BLaER1 (cell line): ENCODE measurements at regions not wholly inside any gene's neighbourhood (a gene's known extent, or its start where the extent isn't known, plus 50 kb on each side); places are given as distances from the start of the nearest gene placed in this dataset.
"Not testable (repeated sequence)": the region's sequence is repeated elsewhere in the genome, so short reads cannot be mapped to it uniquely, and the experiment has no call there.

Experiments
- H3K27ac ChIP-seq: shearing (Covaris generic); formaldehyde crosslinking; 2 replicates; pipeline ENCODE4 v1.8.1; 2022
- H3K27me3 ChIP-seq: shearing (Covaris generic); formaldehyde crosslinking; 2 replicates; pipeline ENCODE4 v1.8.1; 2022
- H3K36me3 ChIP-seq: shearing (Covaris generic); formaldehyde crosslinking; 2 replicates; pipeline ENCODE4 v1.8.1; 2022
- H3K4me1 ChIP-seq: shearing (Covaris generic); formaldehyde crosslinking; 2 replicates; pipeline ENCODE4 v1.8.1; 2022
- H3K4me2 ChIP-seq: shearing (Covaris generic); formaldehyde crosslinking; 2 replicates; pipeline ENCODE4 v1.8.1; 2022
- H3K4me3 ChIP-seq: shearing (Covaris generic); formaldehyde crosslinking; 2 replicates; pipeline ENCODE4 v1.8.1; 2022
- H3K9ac ChIP-seq: shearing (Covaris generic); formaldehyde crosslinking; 2 replicates; pipeline ENCODE4 v1.8.1; 2022
- H3K9me3 ChIP-seq: shearing (Covaris generic); formaldehyde crosslinking; 2 replicates; pipeline ENCODE4 v1.8.1; 2022
- H4K20me1 ChIP-seq: shearing (Covaris generic); formaldehyde crosslinking; 2 replicates; pipeline ENCODE4 v1.8.1; 2022
- Cebpa-rat ChIP-seq: shearing (Covaris generic); IDR thresholded peaks from 2 replicates; pipeline ENCODE4 v1.8.1; 2022

- Histone ChIP-seq H4K20me1 (no peaks in the 10 kb centered on the region), H3K9ac (peak overlapping the region; percentile 58), H3K9me3 (peaks cover 3% of the 10 kb centered on the region; the same call in 1 of the 2 replicates), H3K4me1 (peaks cover 6% of the 10 kb centered on the region), H3K27ac (peak overlapping the region; percentile 75), H3K27me3 (no peaks in the 10 kb centered on the region), H3K36me3 (no peaks in the 10 kb centered on the region), H3K4me3 (peak overlapping the region; percentile 49), H3K4me2 (peak overlapping the region; percentile 72)
- TF ChIP-seq Cebpa-rat = peak; percentile 35; the same call in 1 of the 2 replicates
Observed at GRCh38 chr1:208988811-208989222, 594.7 kb upstream of the CAMK1G start.

GRCh38 chr1:208990456-208990855 is 593.1 kb upstream of the CAMK1G start:
- no peak overlapping the region for H3K4me3 ChIP-seq
- peaks cover 6% of the 10 kb centered on the region for H3K4me1 ChIP-seq
- no peak for TF ChIP-seq Cebpa-rat
- no peaks in the 10 kb centered on the region for H3K27me3 ChIP-seq
- no peaks in the 10 kb centered on the region for H3K36me3 ChIP-seq
- peaks cover 3% of the 10 kb centered on the region; the same call in 1 of the 2 replicates for H3K9me3 ChIP-seq
- no peaks in the 10 kb centered on the region for H4K20me1 ChIP-seq
- H3K9ac ChIP-seq = no peak overlapping the region
- no peak overlapping the region for H3K27ac ChIP-seq
- no peak overlapping the region for H3K4me2 ChIP-seq

- H3K9ac ChIP-seq, H4K20me1 ChIP-seq, H3K4me2 ChIP-seq, H3K4me1 ChIP-seq, H3K4me3 ChIP-seq, H3K27me3 ChIP-seq, H3K9me3 ChIP-seq, H3K27ac ChIP-seq, H3K36me3 ChIP-seq: not testable (repeated sequence)
Observed at GRCh38 chr1:208997053-208997452, 586.5 kb upstream of the CAMK1G start.

GRCh38 chr1:208997726-208998312 is 585.7 kb upstream of the CAMK1G start:
- Histone ChIP-seq H3K9ac (no peak overlapping the region), H3K36me3 (no peaks in the 10 kb centered on the region)
- TF ChIP-seq Cebpa-rat = no peak

GRCh38 chr1:209008586-209008985 is 574.9 kb upstream of the CAMK1G start:
- TF ChIP-seq Cebpa-rat = no peak
- Histone ChIP-seq H3K36me3 (no peaks in the 10 kb centered on the region), H3K4me1 (no peaks in the 10 kb centered on the region), H3K4me2 (no peak overlapping the region), H4K20me1 (no peaks in the 10 kb centered on the region), H3K9ac (no peak overlapping the region), H3K27me3 (no peaks in the 10 kb centered on the region), H3K4me3 (no peak overlapping the region), H3K27ac (no peak overlapping the region), H3K9me3 (no peaks in the 10 kb centered on the region)

More at GRCh38 chr1:208997726-208998312, 585.7 kb upstream of the CAMK1G start:
- no peak overlapping the region for H3K4me2 ChIP-seq
- no peak overlapping the region for H3K4me3 ChIP-seq
- H3K4me1 ChIP-seq = no peaks in the 10 kb centered on the region
- H3K27ac ChIP-seq = no peak overlapping the region
- no peaks in the 10 kb centered on the region for H3K27me3 ChIP-seq
- H3K9me3 ChIP-seq = no peaks in the 10 kb centered on the region
- H4K20me1 ChIP-seq = no peaks in the 10 kb centered on the region

- no peak for TF ChIP-seq Cebpa-rat
- H3K4me3 ChIP-seq = no peak overlapping the region
- no peaks in the 10 kb centered on the region for H3K27me3 ChIP-seq
- no peak overlapping the region for H3K27ac ChIP-seq
- no peaks in the 10 kb centered on the region for H3K36me3 ChIP-seq
- H3K9ac ChIP-seq = no peak overlapping the region
- H3K9me3 ChIP-seq = no peaks in the 10 kb centered on the region
- no peak overlapping the region for H3K4me2 ChIP-seq
- H4K20me1 ChIP-seq = no peaks in the 10 kb centered on the region
- no peaks in the 10 kb centered on the region for H3K4me1 ChIP-seq
Observed at GRCh38 chr1:209010475-209011230, 572.9 kb upstream of the CAMK1G start.

GRCh38 chr1:209012443-209013196 is 570.9 kb upstream of the CAMK1G start:
- H3K4me3 ChIP-seq = no peak overlapping the region
- no peaks in the 10 kb centered on the region for H3K27me3 ChIP-seq
- H3K4me1 ChIP-seq = no peaks in the 10 kb centered on the region
- no peak for TF ChIP-seq Cebpa-rat
- no peak overlapping the region for H3K4me2 ChIP-seq
- H3K9ac ChIP-seq = no peak overlapping the region
- no peaks in the 10 kb centered on the region for H4K20me1 ChIP-seq
- H3K9me3 ChIP-seq = no peaks in the 10 kb centered on the region
- no peak overlapping the region for H3K27ac ChIP-seq
- H3K36me3 ChIP-seq = no peaks in the 10 kb centered on the region

- Histone ChIP-seq H3K4me3 (no peak overlapping the region), H3K9ac (no peak overlapping the region), H3K4me2 (no peak overlapping the region), H3K9me3 (peaks cover 13% of the 10 kb centered on the region), H3K36me3 (no peaks in the 10 kb centered on the region), H3K27me3 (no peaks in the 10 kb centered on the region), H4K20me1 (no peaks in the 10 kb centered on the region), H3K27ac (no peak overlapping the region), H3K4me1 (no peaks in the 10 kb centered on the region)
- no peak for TF ChIP-seq Cebpa-rat
Observed at GRCh38 chr1:209015092-209015491, 568.4 kb upstream of the CAMK1G start.

- Histone ChIP-seq H3K4me3 (no peak overlapping the region), H3K9ac (no peak overlapping the region), H3K27me3 (no peaks in the 10 kb centered on the region), H3K4me1 (no peaks in the 10 kb centered on the region), H3K27ac (no peak overlapping the region), H3K9me3 (peaks cover 25% of the 10 kb centered on the region), H3K4me2 (no peak overlapping the region), H4K20me1 (no peaks in the 10 kb centered on the region), H3K36me3 (no peaks in the 10 kb centered on the region)
- no peak for TF ChIP-seq Cebpa-rat
Observed at GRCh38 chr1:209021622-209022021, 561.9 kb upstream of the CAMK1G start.

- Histone ChIP-seq H4K20me1 (no peaks in the 10 kb centered on the region), H3K27ac (no peak overlapping the region), H3K36me3 (no peaks in the 10 kb centered on the region), H3K4me2 (no peak overlapping the region), H3K27me3 (no peaks in the 10 kb centered on the region), H3K9ac (no peak overlapping the region), H3K4me3 (no peak overlapping the region), H3K4me1 (no peaks in the 10 kb centered on the region), H3K9me3 (peaks cover 25% of the 10 kb centered on the region)
- TF ChIP-seq Cebpa-rat = no peak
Observed at GRCh38 chr1:209023790-209024189, 559.7 kb upstream of the CAMK1G start.
